ENCODE measurements at regions not wholly inside any gene's neighbourhood (a gene's known extent, or its start where the extent isn't known, plus 50 kb on each side); places are given as distances from the start of the nearest gene placed in this dataset.

DNA sequence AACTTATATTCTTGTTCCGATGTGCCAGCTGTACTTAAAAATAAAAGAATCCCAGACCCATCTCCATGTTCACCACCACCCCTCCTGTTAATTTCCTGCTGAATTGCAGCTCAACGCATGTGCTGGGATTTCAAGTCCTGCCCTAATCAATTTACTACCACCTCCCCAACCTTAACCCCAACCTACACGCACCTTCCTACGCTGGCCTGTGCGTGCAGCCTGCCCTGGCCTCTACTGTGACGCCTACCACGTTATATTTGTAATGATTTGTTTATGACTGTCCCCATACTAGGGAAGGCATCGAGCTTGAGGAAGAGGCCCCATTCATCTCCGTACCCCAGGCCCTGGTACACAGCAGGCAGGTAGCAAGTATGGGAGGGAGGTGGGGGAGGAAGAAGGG lies 251.1 kb downstream of the MRTFB start:
- peaks cover 44% of the 10 kb centered on the region for H3K36me3 Mint-ChIP-seq (ENCODE audit: insufficient read depth, unreplicated experiment)
- intact Hi-C loops (cut with micrococcal nuclease), result no loop called here
- ChIA-PET POLR2A (no interaction called here), CTCF (interaction anchor here (0.6 to 1.5 kb wide), 3 partner anchors 21 to 283 kb away, joined by 3 to 5 read pairs (median 3); no protein-coding TSS in a partner anchor)
- no peak for DNase-seq (ENCODE audit: unreplicated experiment)
- BruUV-seq (replicated peaks), result no TSS peak
- TF ChIP-seq, protein P1, sequence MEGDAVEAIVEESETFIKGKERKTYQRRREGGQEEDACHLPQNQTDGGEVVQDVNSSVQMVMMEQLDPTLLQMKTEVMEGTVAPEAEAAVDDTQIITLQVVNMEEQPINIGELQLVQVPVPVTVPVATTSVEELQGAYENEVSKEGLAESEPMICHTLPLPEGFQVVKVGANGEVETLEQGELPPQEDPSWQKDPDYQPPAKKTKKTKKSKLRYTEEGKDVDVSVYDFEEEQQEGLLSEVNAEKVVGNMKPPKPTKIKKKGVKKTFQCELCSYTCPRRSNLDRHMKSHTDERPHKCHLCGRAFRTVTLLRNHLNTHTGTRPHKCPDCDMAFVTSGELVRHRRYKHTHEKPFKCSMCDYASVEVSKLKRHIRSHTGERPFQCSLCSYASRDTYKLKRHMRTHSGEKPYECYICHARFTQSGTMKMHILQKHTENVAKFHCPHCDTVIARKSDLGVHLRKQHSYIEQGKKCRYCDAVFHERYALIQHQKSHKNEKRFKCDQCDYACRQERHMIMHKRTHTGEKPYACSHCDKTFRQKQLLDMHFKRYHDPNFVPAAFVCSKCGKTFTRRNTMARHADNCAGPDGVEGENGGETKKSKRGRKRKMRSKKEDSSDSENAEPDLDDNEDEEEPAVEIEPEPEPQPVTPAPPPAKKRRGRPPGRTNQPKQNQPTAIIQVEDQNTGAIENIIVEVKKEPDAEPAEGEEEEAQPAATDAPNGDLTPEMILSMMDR (IDR thresholded peaks at IDR 0.05; ENCODE audit: unreplicated experiment), result no peak
- H3K27me3 Mint-ChIP-seq (ENCODE audit: insufficient read depth, unreplicated experiment), result no peaks in the 10 kb centered on the region
- peaks cover 18% of the 10 kb centered on the region for H3K4me1 Mint-ChIP-seq (ENCODE audit: insufficient read depth, unreplicated experiment)
- peak overlapping the region; percentile 43 for H3K27ac Mint-ChIP-seq (ENCODE audit: low read depth, unreplicated experiment)
- no peak overlapping the region for H3K4me3 Mint-ChIP-seq (ENCODE audit: unreplicated experiment)
- H3K9me3 Mint-ChIP-seq (ENCODE audit: unreplicated experiment), result no peaks in the 10 kb centered on the region

DNA sequence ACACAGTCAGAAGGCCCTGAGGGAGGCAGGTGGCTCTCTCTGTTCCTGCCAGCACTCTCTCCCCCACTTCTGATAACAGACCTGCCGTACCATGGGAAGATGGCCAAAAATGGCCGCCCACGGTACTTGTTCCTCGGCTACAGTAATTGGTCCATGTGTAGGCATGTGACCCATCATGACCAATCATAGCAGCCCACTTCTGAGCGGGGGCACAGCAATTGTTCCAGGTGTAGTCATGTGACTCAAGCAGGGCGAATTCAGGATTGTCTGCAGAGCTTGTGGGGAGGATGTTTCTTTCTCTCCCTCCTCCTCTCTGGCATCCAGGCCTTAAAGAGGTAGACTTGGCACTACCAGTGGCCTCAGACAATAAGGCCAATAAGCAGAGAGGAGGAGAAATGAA lies 250.4 kb downstream of the MRTFB start:
- DNase-seq (ENCODE audit: unreplicated experiment), result peak; percentile 15
- POLR2A ChIA-PET, result no interaction called here
- TF ChIP-seq, protein P1 (IDR thresholded peaks at IDR 0.05; ENCODE audit: unreplicated experiment), result no peak
- BruUV-seq (replicated peaks), result no TSS peak
- Mint-ChIP-seq H3K27me3 (ENCODE audit: insufficient read depth, unreplicated experiment) (no peaks in the 10 kb centered on the region), H3K9me3 (ENCODE audit: unreplicated experiment) (no peaks in the 10 kb centered on the region), H3K4me1 (ENCODE audit: insufficient read depth, unreplicated experiment) (peaks cover 19% of the 10 kb centered on the region), H3K4me3 (ENCODE audit: unreplicated experiment) (no peak overlapping the region), H3K27ac (ENCODE audit: low read depth, unreplicated experiment) (peak overlapping the region; percentile 43), H3K36me3 (ENCODE audit: insufficient read depth, unreplicated experiment) (peaks cover 37% of the 10 kb centered on the region)
- CTCF ChIA-PET, result interaction anchor here (1.5 kb wide), 1 partner anchor 21 kb away, joined by 5 read pairs; no protein-coding TSS in a partner anchor
- intact Hi-C loops (cut with micrococcal nuclease), result no loop called here

DNA sequence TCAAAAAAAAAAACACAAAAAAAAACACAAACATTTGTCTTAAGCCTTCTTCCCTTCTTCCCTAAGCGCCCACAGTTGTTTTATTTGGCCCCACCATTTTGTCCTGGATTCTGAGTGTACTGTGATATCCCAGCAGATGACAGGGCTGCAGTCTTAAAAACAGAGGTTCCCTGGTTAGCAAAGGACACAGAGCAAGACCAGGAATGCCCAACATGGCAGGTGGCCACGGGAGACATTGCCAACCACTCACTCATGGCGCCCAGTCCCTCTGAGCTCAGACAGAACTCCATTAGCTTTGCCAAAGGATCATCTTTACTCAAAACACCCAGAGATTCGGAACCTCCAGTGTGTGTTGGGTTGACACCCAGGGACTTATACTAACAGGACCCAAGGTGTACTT lies 249.3 kb downstream of the MRTFB start:
- Mint-ChIP-seq H3K4me3 (ENCODE audit: unreplicated experiment) (no peak overlapping the region), H3K27ac (ENCODE audit: low read depth, unreplicated experiment) (no peak overlapping the region), H3K36me3 (ENCODE audit: insufficient read depth, unreplicated experiment) (peaks cover 26% of the 10 kb centered on the region), H3K4me1 (ENCODE audit: insufficient read depth, unreplicated experiment) (peaks cover 19% of the 10 kb centered on the region), H3K9me3 (ENCODE audit: unreplicated experiment) (no peaks in the 10 kb centered on the region), H3K27me3 (ENCODE audit: insufficient read depth, unreplicated experiment) (no peaks in the 10 kb centered on the region)
- intact Hi-C loops (cut with micrococcal nuclease), result no loop called here
- TF ChIP-seq, protein P1 (IDR thresholded peaks at IDR 0.05; ENCODE audit: unreplicated experiment), result no peak
- DNase-seq (ENCODE audit: unreplicated experiment), result no peak
- BruUV-seq (replicated peaks), result no TSS peak
- ChIA-PET CTCF (interaction anchor here (1.3 kb wide), 1 partner anchor 9 kb away, joined by 6 read pairs; no protein-coding TSS in a partner anchor), POLR2A (interaction anchor here (0.6 to 1.6 kb wide), 4 partner anchors 10 to 202 kb away, joined by 3 to 8 read pairs (median 4); no protein-coding TSS in a partner anchor)

Data from MCF 10A (cell line).